Esophagus muscularis mucosa (tissue), 4 donors: ENCODE measurements at regions not wholly inside any gene's neighbourhood (a gene's known extent, or its start where the extent isn't known, plus 50 kb on each side); places are given as distances from the start of the nearest gene placed in this dataset.

Experiments
- DNase-seq: peaks from one replicate; pipeline ENCODE4 v3.0.0-alpha.2; 2017; ENCODE audit errors: extremely low spot score
- H3K27ac ChIP-seq, 4 donors: fragments of 200-600 bp; sonication (generic); replicated peaks in 1 of 4; 1 replicate in 3 of 4; 2 replicates in 1 of 4; pipeline ENCODE4 v1.5.1; 2016 to 2019; ENCODE audit warnings: mild to moderate bottlenecking in 1 of 4
- H3K27me3 ChIP-seq, 4 donors: fragments of 200-600 bp; sonication (generic); one replicate each; pipeline versions ENCODE4 v1.5.1 to v1.6.0; 2016 to 2019
- H3K36me3 ChIP-seq, 4 donors: fragments of 200-600 bp; sonication (generic); one replicate each; pipeline ENCODE4 v1.5.1; 2016 to 2019
- H3K4me1 ChIP-seq, 4 donors: fragments of 200-600 bp; sonication (generic); one replicate each; pipeline ENCODE4 v1.5.1; 2016 to 2019
- H3K4me3 ChIP-seq, 4 donors: fragments of 200-600 bp; sonication (generic); 1 replicate in 2 of 4; 2 replicates in 2 of 4; pipeline ENCODE4 v1.5.1; 2016 to 2019; ENCODE audit warnings: mild to moderate bottlenecking in 4 of 4, moderate library complexity in 1 of 4
- H3K9me3 ChIP-seq, 4 donors: fragments of 200-600 bp; sonication (generic); 1 replicate in 3 of 4; 2 replicates in 1 of 4; pipeline ENCODE4 v1.5.1; 2016 to 2019
- EP300 ChIP-seq: sonication (generic); formaldehyde crosslinking; IDR thresholded peaks from one replicate; pipeline ENCODE4 v1.6.1; 2017; ENCODE audit warnings: antibody characterized with exemption
- POLR2A ChIP-seq: fragments of 450-650 bp; IDR thresholded peaks from one replicate; pipeline ENCODE4 v1.6.1; 2017; ENCODE audit warnings: antibody characterized with exemption, moderate library complexity, mild to moderate bottlenecking, low read depth
- POLR2AphosphoS5 ChIP-seq, 2 donors: sonication (generic); formaldehyde crosslinking; IDR thresholded peaks; one replicate each; pipeline ENCODE4 v1.6.1; 2017; ENCODE audit warnings: antibody characterized with exemption in 2 of 2
- WGBS: methylation state at CpG from one replicate; pipeline ENCODE4 v1.1.5; 2018; 5-methylcytosine and 5-hydroxymethylcytosine counted together
- intact Hi-C: fragments of 100-400 bp; cut with DNase I; formaldehyde crosslinking; loops from one replicate; pipeline ENCODE4 v1.15.1; 2023
- TF ChIP-seq, protein P1 (sequence below), 3 experiments: fragments of 200-600 bp in 2 of 3; fragments of 450-650 bp in 1 of 3; sonication (generic) in 2 of 3; IDR thresholded peaks; one replicate each; pipeline ENCODE4 v1.5.1; 2017 to 2019; ENCODE audit warnings: antibody characterized with exemption in 3 of 3, mild to moderate bottlenecking in 2 of 3, moderate library complexity in 1 of 3

DNA sequence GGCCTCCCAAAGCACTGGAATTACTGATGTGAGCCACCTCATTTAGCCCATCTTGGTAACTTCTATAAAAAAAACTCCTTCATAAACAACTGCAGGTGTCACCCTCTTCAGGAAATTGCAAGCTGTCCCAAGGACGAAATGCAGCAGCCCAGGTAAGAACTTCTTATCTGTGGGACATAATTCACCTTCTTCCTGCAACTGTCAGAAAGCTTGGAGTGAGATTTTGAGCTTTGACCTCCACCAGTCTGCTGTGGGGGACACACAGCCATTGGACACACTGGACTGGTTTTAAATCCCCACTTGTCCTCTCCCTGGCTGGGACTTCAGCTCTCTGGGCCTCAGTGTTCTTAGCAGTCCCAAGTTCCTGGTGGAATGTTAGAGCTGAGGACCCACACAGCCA lies 368.5 kb downstream of the MN1 start:
- no peak for DNase-seq
- no peak for TF ChIP-seq EP300
- no peak for TF ChIP-seq POLR2A
- TF ChIP-seq, protein P1, sequence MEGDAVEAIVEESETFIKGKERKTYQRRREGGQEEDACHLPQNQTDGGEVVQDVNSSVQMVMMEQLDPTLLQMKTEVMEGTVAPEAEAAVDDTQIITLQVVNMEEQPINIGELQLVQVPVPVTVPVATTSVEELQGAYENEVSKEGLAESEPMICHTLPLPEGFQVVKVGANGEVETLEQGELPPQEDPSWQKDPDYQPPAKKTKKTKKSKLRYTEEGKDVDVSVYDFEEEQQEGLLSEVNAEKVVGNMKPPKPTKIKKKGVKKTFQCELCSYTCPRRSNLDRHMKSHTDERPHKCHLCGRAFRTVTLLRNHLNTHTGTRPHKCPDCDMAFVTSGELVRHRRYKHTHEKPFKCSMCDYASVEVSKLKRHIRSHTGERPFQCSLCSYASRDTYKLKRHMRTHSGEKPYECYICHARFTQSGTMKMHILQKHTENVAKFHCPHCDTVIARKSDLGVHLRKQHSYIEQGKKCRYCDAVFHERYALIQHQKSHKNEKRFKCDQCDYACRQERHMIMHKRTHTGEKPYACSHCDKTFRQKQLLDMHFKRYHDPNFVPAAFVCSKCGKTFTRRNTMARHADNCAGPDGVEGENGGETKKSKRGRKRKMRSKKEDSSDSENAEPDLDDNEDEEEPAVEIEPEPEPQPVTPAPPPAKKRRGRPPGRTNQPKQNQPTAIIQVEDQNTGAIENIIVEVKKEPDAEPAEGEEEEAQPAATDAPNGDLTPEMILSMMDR (IDR thresholded peaks at IDR 0.05): no peak
- TF ChIP-seq POLR2AphosphoS5 (IDR thresholded peaks at IDR 0.05): no peak
- intact Hi-C loops: no loop called here
- WGBS: 89% methylated on average over 1 of the region's 1 CpG
- peaks cover 2 to 15% (median 6%) of the 10 kb centered on the region in 4 donors for H3K4me1 ChIP-seq
- H3K9me3 ChIP-seq: peaks cover 0 to 17% (median 6%) of the 10 kb centered on the region in 4 donors
- H3K27me3 ChIP-seq: no peaks in the 10 kb centered on the region
- no peak overlapping the region for H3K4me3 ChIP-seq
- no peak overlapping the region for H3K27ac ChIP-seq
- H3K36me3 ChIP-seq: no peaks in the 10 kb centered on the region

DNA sequence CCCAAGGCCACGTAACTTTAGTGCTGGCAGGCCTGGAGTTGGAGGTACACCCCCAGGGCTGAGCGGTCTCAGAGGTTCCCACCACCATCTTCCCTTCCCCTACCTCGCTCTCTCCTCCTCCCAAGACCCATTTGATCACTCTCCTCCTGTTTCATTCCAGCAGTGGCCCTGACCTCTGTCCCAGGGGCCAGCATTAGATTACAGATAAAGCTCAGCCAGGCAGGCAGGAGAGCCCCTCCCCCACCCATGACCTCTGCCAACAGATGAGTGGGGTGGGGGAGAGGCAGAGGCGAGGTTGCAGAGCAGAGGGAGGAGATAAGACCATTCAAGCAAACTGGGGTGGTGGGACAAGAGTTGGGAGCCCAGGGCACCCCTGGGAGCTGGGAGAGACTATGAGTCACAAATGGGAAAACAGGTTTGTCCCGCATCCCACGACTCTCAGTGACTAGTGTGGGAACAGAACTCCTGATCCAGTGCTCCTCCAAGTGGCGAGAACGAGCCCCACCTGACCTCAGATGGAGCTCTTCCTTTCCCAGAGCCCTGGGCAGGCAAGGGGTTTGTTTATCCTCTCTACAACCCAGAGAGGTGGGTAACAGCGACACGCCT lies 367.9 kb downstream of the MN1 start:
- TF ChIP-seq, protein P1 (IDR thresholded peaks at IDR 0.05): no peak
- TF ChIP-seq EP300: no peak
- no peak for TF ChIP-seq POLR2A
- no peak for TF ChIP-seq POLR2AphosphoS5 (IDR thresholded peaks at IDR 0.05)
- no peak overlapping the region for H3K4me3 ChIP-seq
- H3K36me3 ChIP-seq: no peaks in the 10 kb centered on the region
- H3K4me1 ChIP-seq: peaks cover 8 to 21% (median 12%) of the 10 kb centered on the region in 4 donors
- intact Hi-C loops: no loop called here
- H3K27me3 ChIP-seq: no peaks in the 10 kb centered on the region
- no peak overlapping the region for H3K27ac ChIP-seq
- H3K9me3 ChIP-seq: peaks cover 0 to 17% (median 6%) of the 10 kb centered on the region in 4 donors
- 86% methylated on average over 10 of the region's 10 CpGs for WGBS
- no peak for DNase-seq

DNA sequence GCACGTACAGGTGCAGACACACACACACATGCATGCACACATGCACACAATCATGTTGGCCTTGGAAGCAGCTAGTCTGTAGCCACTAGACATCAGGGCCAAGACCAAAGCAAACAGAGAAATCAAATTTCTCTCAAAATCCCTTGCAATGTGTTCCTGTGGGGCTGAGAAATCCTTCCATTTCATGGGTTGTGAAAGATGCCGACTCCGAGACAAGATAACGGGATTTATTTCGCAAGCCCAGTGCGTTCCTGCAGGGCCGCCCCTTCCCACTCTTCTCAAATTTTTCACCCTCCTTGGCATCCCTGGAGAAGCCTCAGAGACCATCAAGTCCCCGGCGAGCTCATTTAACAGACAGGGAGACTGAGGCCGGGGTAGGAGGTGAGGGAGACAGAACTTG lies 366.7 kb downstream of the MN1 start:
- Histone ChIP-seq H3K36me3 (no peaks in the 10 kb centered on the region), H3K9me3 (peaks cover 0 to 17% (median 6%) of the 10 kb centered on the region in 4 donors), H3K27ac (peak overlapping the region in 2 of 4 donors; percentile 55 to 78), H3K27me3 (no peaks in the 10 kb centered on the region), H3K4me3 (no peak overlapping the region), H3K4me1 (peaks cover 11 to 26% (median 17%) of the 10 kb centered on the region in 4 donors)
- 88% methylated on average over 10 of the region's 10 CpGs for WGBS
- TF ChIP-seq POLR2A: no peak
- TF ChIP-seq, protein P1 (IDR thresholded peaks at IDR 0.05): no peak
- TF ChIP-seq POLR2AphosphoS5 (IDR thresholded peaks at IDR 0.05): no peak
- TF ChIP-seq EP300: no peak
- intact Hi-C loops: no loop called here
- DNase-seq: no peak

DNA sequence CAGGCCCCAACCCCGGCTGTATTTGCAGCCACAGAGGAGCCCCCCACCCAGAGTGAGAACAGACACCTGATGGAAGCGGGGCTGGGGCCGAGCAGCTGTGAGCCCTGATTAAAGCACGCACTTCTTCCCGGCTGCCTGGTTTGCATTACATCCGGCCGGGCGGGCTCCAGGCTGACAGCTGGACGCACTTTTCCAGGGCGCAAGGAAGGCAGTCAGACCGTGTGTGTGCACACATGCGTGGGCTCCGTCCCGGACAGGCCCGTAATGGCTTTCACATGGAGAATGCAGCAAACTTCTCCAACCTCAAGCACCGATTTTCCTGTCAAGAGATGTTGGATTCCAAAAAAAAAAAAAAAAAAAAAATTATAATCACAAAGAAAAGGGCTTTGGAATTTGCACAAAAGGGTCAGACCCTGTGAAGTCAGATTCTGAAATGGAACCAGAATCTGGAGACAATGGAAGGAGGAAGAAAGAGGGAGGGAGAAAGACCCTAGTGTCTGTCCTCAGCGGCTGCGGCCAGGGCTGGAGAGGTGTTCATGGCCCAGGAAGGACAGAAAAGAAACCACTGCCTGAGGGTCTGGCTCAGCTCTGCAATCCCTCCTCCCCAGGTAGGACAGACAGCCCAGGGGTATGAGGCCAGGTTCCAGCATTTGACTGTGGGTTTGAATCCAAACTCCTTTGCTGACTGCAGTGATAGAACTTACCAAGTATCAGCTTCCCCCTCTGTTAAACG lies 365.5 kb downstream of the MN1 start:
- intact Hi-C loops: no loop called here
- TF ChIP-seq, protein P1 (IDR thresholded peaks at IDR 0.05): no peak
- TF ChIP-seq POLR2A (no peak), EP300 (no peak), POLR2AphosphoS5 (IDR thresholded peaks at IDR 0.05) (peak in 1 of 2 donors; percentile 17)
- Histone ChIP-seq H3K27ac (peak overlapping the region; percentile 41 to 78 (median 64)), H3K4me3 (no peak overlapping the region), H3K9me3 (peaks cover 0 to 16% (median 6%) of the 10 kb centered on the region in 4 donors), H3K27me3 (no peaks in the 10 kb centered on the region), H3K4me1 (peaks cover 11 to 26% (median 17%) of the 10 kb centered on the region in 4 donors), H3K36me3 (no peaks in the 10 kb centered on the region)
- DNase-seq: no peak
- WGBS: 45% methylated on average over 12 of the region's 19 CpGs
